Ascending aorta (tissue), 2 donors: ENCODE measurements at regions not wholly inside any gene's neighbourhood (a gene's known extent, or its start where the extent isn't known, plus 50 kb on each side); places are given as distances from the start of the nearest gene placed in this dataset.

Source experiments
- DNase-seq, 2 donors: peaks; one replicate each; pipeline ENCODE4 v3.0.0-alpha.2; 2019; ENCODE audit warnings: low spot score in 2 of 2
- H3K27ac ChIP-seq, 2 donors: fragments of 200-600 bp; sonication (generic); one replicate each; pipeline ENCODE4 v1.5.1; 2016 to 2017; ENCODE audit warnings: mild to moderate bottlenecking in 1 of 2
- H3K27me3 ChIP-seq: fragments of 200-600 bp; sonication (generic); one replicate; pipeline ENCODE4 v1.5.1; 2017
- H3K36me3 ChIP-seq, 2 donors: fragments of 200-600 bp; sonication (generic); one replicate each; pipeline ENCODE4 v1.5.1; 2016
- H3K4me1 ChIP-seq, 2 donors: fragments of 200-600 bp; sonication (generic); one replicate each; pipeline ENCODE4 v1.5.1; 2016 to 2017; ENCODE audit warnings: mild to moderate bottlenecking in 1 of 2
- H3K4me3 ChIP-seq, 2 donors: fragments of 200-600 bp; sonication (generic); one replicate each; pipeline ENCODE4 v1.5.1; 2016 to 2017; ENCODE audit warnings: mild to moderate bottlenecking in 1 of 2
- H3K9me3 ChIP-seq, 2 donors: fragments of 200-600 bp; sonication (generic); one replicate each; pipeline ENCODE4 v1.5.1; 2016
- CTCF ChIP-seq, 3 experiments: fragments of 200-600 bp in 2 of 3; fragments of 450-650 bp in 1 of 3; sonication (generic) in 2 of 3; IDR thresholded peaks; one replicate each; pipeline ENCODE4 v1.5.1; 2016 to 2019; ENCODE audit warnings: antibody characterized with exemption in 3 of 3, mild to moderate bottlenecking in 1 of 3, moderate library complexity in 1 of 3
- intact Hi-C: fragments of 100-400 bp; cut with DNase I; formaldehyde crosslinking; loops from one replicate; pipeline ENCODE4 v1.15.1; 2023

DNA sequence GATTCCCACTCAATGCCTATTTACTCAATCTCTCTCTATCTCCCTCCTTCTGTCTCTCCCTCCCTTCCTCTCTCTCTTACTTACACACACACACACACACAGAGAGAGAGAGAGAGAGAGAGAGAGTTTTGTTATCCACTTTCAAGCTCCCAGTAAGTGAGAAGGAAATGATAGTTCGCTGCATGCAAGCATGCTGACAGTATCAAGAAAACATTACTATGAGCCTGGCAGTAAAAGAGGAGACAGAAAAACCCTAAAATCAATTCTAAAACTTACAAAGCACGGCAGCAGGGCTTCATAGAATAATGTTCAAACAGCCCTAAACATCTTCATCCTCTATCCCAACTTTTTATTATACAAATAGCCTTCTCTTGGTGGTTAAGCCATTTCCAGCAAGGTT, 171.9 kb downstream of the FOXO1 start:
- TF ChIP-seq CTCF (IDR thresholded peaks at IDR 0.05): no peak
- Histone ChIP-seq H3K27me3 (no peaks in the 10 kb centered on the region), H3K4me1 (no peaks in the 10 kb centered on the region), H3K36me3 (no peaks in the 10 kb centered on the region), H3K27ac (no peak overlapping the region), H3K9me3 (no peaks in the 10 kb centered on the region), H3K4me3 (no peak overlapping the region)
- intact Hi-C loops: no loop called here
- DNase-seq: no peak

DNA sequence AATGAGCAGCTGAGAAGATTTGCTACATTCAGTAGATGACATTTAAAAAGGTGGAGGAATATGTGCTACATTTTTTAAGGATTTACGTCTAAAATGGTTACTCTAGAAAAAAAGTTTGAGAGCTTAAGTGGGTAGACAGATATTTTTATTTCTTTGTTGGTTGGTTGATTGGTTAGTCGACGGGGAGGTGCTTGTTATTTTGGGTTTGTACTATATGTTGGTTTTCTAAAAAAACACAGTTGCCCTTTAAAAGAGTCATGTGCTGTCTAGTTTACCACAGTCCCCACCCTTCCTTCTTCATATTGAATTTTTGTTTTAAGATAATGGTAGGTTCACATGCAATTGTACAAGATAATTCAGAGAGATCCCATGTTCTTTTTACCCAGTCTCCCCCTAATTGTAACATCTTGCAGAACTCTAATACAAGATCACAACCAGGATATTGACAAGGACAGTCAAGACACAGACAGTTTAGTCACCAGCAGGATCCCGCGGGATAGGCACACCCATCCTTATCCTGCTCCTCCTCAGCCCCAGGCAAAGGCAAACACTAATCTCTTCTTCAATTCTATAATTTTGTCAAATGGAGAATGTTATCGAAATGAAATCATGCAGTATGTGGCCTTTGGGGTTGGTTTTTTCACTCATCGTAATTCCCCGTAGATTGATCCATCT, 171.4 kb downstream of the FOXO1 start:
- H3K36me3 ChIP-seq: no peaks in the 10 kb centered on the region
- intact Hi-C loops: no loop called here

GRCh38 chr13:40495621-40496001, 170.8 kb downstream of the FOXO1 start:
- no peak for DNase-seq
- Histone ChIP-seq H3K27me3 (no peaks in the 10 kb centered on the region), H3K36me3 (no peaks in the 10 kb centered on the region), H3K4me3 (no peak overlapping the region), H3K27ac (no peak overlapping the region), H3K9me3 (no peaks in the 10 kb centered on the region), H3K4me1 (no peaks in the 10 kb centered on the region)
- intact Hi-C loops: no loop called here
- TF ChIP-seq CTCF (IDR thresholded peaks at IDR 0.05): no peak

More for the DNA sequence above, 171.4 kb downstream of the FOXO1 start:
- no peak for DNase-seq
- H3K9me3 ChIP-seq: no peaks in the 10 kb centered on the region
- no peaks in the 10 kb centered on the region for H3K27me3 ChIP-seq
- H3K4me3 ChIP-seq: no peak overlapping the region
- H3K4me1 ChIP-seq: no peaks in the 10 kb centered on the region
- no peak for TF ChIP-seq CTCF (IDR thresholded peaks at IDR 0.05)
- no peak overlapping the region for H3K27ac ChIP-seq

- peak in 1 of 2 donors; percentile 48 for DNase-seq
- no peak overlapping the region for H3K4me3 ChIP-seq
- H3K27ac ChIP-seq: no peak overlapping the region
- TF ChIP-seq CTCF (IDR thresholded peaks at IDR 0.05): no peak
- no peaks in the 10 kb centered on the region for H3K9me3 ChIP-seq
- H3K4me1 ChIP-seq: no peaks in the 10 kb centered on the region
- no peaks in the 10 kb centered on the region for H3K27me3 ChIP-seq
- no peaks in the 10 kb centered on the region for H3K36me3 ChIP-seq
- intact Hi-C loops: no loop called here
Observed at GRCh38 chr13:40496035-40496810, 170.2 kb downstream of the FOXO1 start.

- H3K27ac ChIP-seq: no peak overlapping the region
- H3K4me1 ChIP-seq: no peaks in the 10 kb centered on the region
- intact Hi-C loops: no loop called here
- H3K36me3 ChIP-seq: no peaks in the 10 kb centered on the region
- no peaks in the 10 kb centered on the region for H3K27me3 ChIP-seq
- no peak for DNase-seq
- TF ChIP-seq CTCF (IDR thresholded peaks at IDR 0.05): no peak
- no peak overlapping the region for H3K4me3 ChIP-seq
- H3K9me3 ChIP-seq: no peaks in the 10 kb centered on the region
Observed at GRCh38 chr13:40498461-40498860, 168.0 kb downstream of the FOXO1 start.
